ENCODE measurements at regions not wholly inside any gene's neighbourhood (a gene's known extent, or its start where the extent isn't known, plus 50 kb on each side); places are given as distances from the start of the nearest gene placed in this dataset.

DNA sequence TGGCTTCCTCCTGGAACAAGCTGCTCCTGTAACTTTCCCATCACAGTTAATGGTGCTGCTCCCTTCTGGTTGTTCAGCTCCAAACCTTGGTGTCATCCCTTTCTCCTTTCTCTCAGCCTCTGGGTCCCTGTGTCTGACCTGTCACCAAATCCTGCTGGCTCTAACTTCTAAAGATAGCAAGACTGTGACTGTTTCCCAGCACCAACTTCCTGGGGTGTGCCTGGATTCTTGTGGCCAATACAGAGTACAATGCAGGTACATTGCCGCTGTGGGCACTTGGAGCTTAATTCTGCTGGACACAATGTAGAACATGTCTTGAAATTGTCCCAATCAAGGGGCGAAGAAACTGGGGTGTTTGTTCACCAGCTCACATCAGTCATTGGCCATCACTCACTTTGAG lies 156.7 kb upstream of the CSF3R start:
- TF ChIP-seq POLR2AphosphoS5 (IDR thresholded peaks at IDR 0.05; ENCODE audit: low read depth, low read length) = no peak
- no peak for TF ChIP-seq POLR2A (IDR thresholded peaks at IDR 0.05; ENCODE audit: low read depth, low read length)
- TF ChIP-seq TAF1 (IDR thresholded peaks at IDR 0.05; ENCODE audit: borderline replicate concordance, low read depth, low read length) = no peak
- no peak for FAIRE-seq
- DNase-seq (ENCODE audit: insufficient read length) = no peak

DNA sequence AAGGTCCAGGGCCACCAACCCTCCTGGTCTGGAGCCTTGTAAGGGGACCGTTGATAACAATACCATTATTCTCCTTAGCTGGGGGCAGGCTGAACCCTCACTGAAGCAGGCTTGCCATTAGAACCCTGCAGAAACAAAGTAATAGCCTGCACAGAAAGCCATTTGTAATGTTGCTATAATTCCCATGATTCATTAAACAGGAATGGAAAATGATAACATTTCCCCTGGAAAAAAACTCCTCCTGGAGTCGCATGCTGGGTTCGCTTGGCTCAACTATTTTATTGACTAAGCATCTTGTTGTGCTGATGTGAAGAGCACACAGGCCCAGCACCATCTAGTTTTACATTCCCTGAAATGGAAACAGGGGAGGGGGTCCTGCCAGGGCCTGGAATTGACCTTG lies 155.6 kb upstream of the CSF3R start:
- no peak for FAIRE-seq
- no peak for DNase-seq (ENCODE audit: insufficient read length)
- TF ChIP-seq POLR2A (IDR thresholded peaks at IDR 0.05; ENCODE audit: low read depth, low read length) = no peak
- TF ChIP-seq TAF1 (IDR thresholded peaks at IDR 0.05; ENCODE audit: borderline replicate concordance, low read depth, low read length) = no peak
- no peak for TF ChIP-seq POLR2AphosphoS5 (IDR thresholded peaks at IDR 0.05; ENCODE audit: low read depth, low read length)

DNA sequence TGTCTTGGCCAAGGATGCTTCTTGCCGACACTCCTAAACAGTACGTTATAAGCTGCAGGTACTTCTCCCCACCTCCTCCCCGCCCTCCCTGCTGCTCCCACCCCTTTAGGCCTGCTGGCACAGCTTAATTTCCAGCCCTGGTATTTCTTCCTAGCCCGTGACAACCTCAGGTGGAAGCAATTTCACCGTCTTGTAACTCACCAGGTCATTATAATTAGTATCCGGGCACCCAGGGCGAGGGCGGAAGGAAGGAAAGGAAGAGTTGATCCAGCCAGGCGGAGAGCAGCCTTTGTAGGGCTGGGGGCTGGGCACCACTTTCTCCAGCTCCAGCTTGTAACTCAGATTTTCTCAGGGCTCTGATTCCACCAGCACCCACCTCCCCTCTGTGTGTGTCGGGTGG lies 153.5 kb upstream of the CSF3R start:
- no peak for TF ChIP-seq TAF1 (IDR thresholded peaks at IDR 0.05; ENCODE audit: borderline replicate concordance, low read depth, low read length)
- TF ChIP-seq POLR2A (IDR thresholded peaks at IDR 0.05; ENCODE audit: low read depth, low read length) = no peak
- TF ChIP-seq POLR2AphosphoS5 (IDR thresholded peaks at IDR 0.05; ENCODE audit: low read depth, low read length) = no peak
- DNase-seq (ENCODE audit: insufficient read length) = no peak
- no peak for FAIRE-seq

DNA sequence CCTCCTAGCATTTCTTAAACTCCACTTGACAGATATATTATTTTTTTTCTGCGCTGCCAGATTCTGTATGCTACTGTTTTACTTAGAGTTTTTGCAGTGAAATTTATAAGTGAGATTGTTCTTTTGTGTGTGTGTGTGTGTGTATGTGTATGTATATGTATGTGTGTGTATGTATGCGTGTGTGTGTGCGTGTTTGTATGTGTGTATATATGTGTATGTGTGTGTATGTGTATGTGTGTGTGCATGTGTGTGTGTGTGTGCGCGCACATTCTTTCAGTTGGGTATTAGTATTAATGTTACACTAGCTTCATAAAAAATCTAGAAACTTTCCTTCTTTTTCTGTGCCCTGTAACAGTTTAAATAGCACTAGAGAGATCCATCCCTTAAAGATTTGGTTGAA lies 152.6 kb upstream of the CSF3R start:
- DNase-seq (ENCODE audit: insufficient read length) (no peak), FAIRE-seq (no peak)
- TF ChIP-seq POLR2AphosphoS5 (IDR thresholded peaks at IDR 0.05; ENCODE audit: low read depth, low read length) (no peak), TAF1 (IDR thresholded peaks at IDR 0.05; ENCODE audit: borderline replicate concordance, low read depth, low read length) (no peak), POLR2A (IDR thresholded peaks at IDR 0.05; ENCODE audit: low read depth, low read length) (no peak)

- no peak for TF ChIP-seq POLR2A (IDR thresholded peaks at IDR 0.05; ENCODE audit: low read depth, low read length)
- TF ChIP-seq TAF1 (IDR thresholded peaks at IDR 0.05; ENCODE audit: borderline replicate concordance, low read depth, low read length) = no peak
- TF ChIP-seq POLR2AphosphoS5 (IDR thresholded peaks at IDR 0.05; ENCODE audit: low read depth, low read length) = no peak
- DNase-seq (ENCODE audit: insufficient read length) (no peak), FAIRE-seq (no peak)
Measured at GRCh38 chr1:36628804-36629203, 146.1 kb upstream of the CSF3R start.

GRCh38 chr1:36626435-36626834 lies 143.7 kb upstream of the CSF3R start:
- TF ChIP-seq POLR2AphosphoS5 (IDR thresholded peaks at IDR 0.05; ENCODE audit: low read depth, low read length) = no peak
- TF ChIP-seq POLR2A (IDR thresholded peaks at IDR 0.05; ENCODE audit: low read depth, low read length) = no peak
- no peak for TF ChIP-seq TAF1 (IDR thresholded peaks at IDR 0.05; ENCODE audit: borderline replicate concordance, low read depth, low read length)
- DNase-seq (ENCODE audit: insufficient read length) (no peak), FAIRE-seq (no peak)

GRCh38 chr1:36625935-36626310 lies 143.2 kb upstream of the CSF3R start:
- FAIRE-seq = no peak
- TF ChIP-seq POLR2AphosphoS5 (IDR thresholded peaks at IDR 0.05; ENCODE audit: low read depth, low read length) = no peak
- no peak for TF ChIP-seq POLR2A (IDR thresholded peaks at IDR 0.05; ENCODE audit: low read depth, low read length)
- no peak for TF ChIP-seq TAF1 (IDR thresholded peaks at IDR 0.05; ENCODE audit: borderline replicate concordance, low read depth, low read length)
- DNase-seq (ENCODE audit: insufficient read length) = no peak

DNA sequence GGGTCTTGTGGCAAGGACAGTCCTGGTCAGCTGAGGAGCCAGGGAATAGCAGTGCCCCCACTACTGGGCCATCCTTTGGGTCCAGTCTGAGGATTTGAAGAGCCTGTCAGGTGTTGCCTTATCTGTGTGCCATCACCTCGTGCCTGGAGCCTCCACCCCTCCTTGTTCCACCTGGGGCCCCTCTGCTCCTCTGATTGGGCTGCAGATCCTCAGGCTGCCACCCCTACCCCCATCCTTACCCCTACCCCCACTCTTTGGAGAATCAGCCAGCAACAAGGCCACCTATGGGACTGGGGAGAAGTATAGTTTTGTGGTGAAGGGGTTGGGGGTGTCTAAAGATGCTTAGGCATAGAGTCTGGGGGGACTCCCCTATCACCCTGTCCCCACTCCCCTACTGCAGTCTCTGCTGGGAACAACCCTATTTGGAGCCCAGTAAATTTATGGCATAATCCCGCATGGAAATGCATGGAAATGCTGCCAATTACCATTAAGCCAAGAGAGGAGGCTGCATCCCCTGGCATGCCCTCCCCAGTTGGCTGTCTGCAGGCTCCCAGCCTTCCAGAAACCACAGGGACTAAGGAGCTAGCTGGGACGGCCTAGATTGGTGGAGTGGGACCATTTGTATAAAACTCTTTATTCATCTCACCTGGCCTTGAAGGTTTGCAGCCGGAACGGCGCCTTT lies 142.7 kb upstream of the CSF3R start:
- TF ChIP-seq POLR2AphosphoS5 (IDR thresholded peaks at IDR 0.05; ENCODE audit: low read depth, low read length) (no peak), TAF1 (IDR thresholded peaks at IDR 0.05; ENCODE audit: borderline replicate concordance, low read depth, low read length) (no peak), POLR2A (IDR thresholded peaks at IDR 0.05; ENCODE audit: low read depth, low read length) (no peak)
- no peak for DNase-seq (ENCODE audit: insufficient read length)
- FAIRE-seq = no peak

GRCh38 chr1:36624466-36624865 lies 141.8 kb upstream of the CSF3R start:
- DNase-seq (ENCODE audit: insufficient read length) = no peak
- no peak for TF ChIP-seq POLR2A (IDR thresholded peaks at IDR 0.05; ENCODE audit: low read depth, low read length)
- no peak for FAIRE-seq

- FAIRE-seq (no peak), DNase-seq (ENCODE audit: insufficient read length) (no peak)
- TF ChIP-seq POLR2A (IDR thresholded peaks at IDR 0.05; ENCODE audit: low read depth, low read length) (no peak), POLR2AphosphoS5 (IDR thresholded peaks at IDR 0.05; ENCODE audit: low read depth, low read length) (no peak), TAF1 (IDR thresholded peaks at IDR 0.05; ENCODE audit: borderline replicate concordance, low read depth, low read length) (no peak)
Measured at GRCh38 chr1:36622741-36623648, 140.3 kb upstream of the CSF3R start.

GRCh38 chr1:36621531-36621930 lies 138.8 kb upstream of the CSF3R start:
- TF ChIP-seq TAF1 (IDR thresholded peaks at IDR 0.05; ENCODE audit: borderline replicate concordance, low read depth, low read length) (no peak), POLR2AphosphoS5 (IDR thresholded peaks at IDR 0.05; ENCODE audit: low read depth, low read length) (no peak), POLR2A (IDR thresholded peaks at IDR 0.05; ENCODE audit: low read depth, low read length) (no peak)
- no peak for FAIRE-seq
- no peak for DNase-seq (ENCODE audit: insufficient read length)

DNA sequence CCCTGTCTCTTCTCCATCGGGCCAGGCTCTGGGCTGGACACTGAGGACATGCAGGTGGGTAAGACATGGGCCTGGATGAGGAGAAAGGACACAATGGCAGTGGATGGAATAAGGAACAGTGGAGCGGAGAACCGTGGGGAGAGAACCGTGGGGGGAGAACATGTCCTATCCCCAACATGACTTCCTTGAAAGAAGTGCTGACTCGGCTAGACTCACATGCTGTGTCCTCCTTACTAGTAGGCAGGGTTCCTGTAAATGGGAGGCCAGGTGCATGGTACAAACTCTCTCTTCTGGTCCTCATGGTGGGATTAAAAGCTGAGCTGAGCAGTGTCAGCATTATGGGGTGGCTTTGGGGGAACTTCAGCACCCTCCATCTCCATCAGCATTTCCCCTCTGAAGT lies 137.4 kb upstream of the CSF3R start:
- no peak for TF ChIP-seq POLR2AphosphoS5 (IDR thresholded peaks at IDR 0.05; ENCODE audit: low read depth, low read length)
- no peak for TF ChIP-seq TAF1 (IDR thresholded peaks at IDR 0.05; ENCODE audit: borderline replicate concordance, low read depth, low read length)
- no peak for TF ChIP-seq POLR2A (IDR thresholded peaks at IDR 0.05; ENCODE audit: low read depth, low read length)
- DNase-seq (ENCODE audit: insufficient read length) (no peak), FAIRE-seq (no peak)
